Choroid plexus epithelial cell (primary cell): ENCODE measurements at regions not wholly inside any gene's neighbourhood (a gene's known extent, or its start where the extent isn't known, plus 50 kb on each side); places are given as distances from the start of the nearest gene placed in this dataset.
"Not testable (repeated sequence)": the region's sequence is repeated elsewhere in the genome, so short reads cannot be mapped to it uniquely, and the experiment has no call there.

Experiments used
- DNase-seq: peaks from one replicate; pipeline ENCODE4 v3.0.0-alpha.2; 2010; ENCODE audit warnings: low read depth
- H3K4me3 ChIP-seq: 2 replicates; pipeline ENCODE4 v1.5.1; 2011; ENCODE audit warnings: low read depth, mild to moderate bottlenecking, control low read depth, low read length, moderate library complexity
- TF ChIP-seq, protein P1 (sequence below): conservative IDR thresholded peaks from 2 replicates; pipeline ENCODE4 v1.5.1; 2011; ENCODE audit warnings: low read depth, mild to moderate bottlenecking, control low read depth, inconsistent platforms, low read length, moderate library complexity

DNA sequence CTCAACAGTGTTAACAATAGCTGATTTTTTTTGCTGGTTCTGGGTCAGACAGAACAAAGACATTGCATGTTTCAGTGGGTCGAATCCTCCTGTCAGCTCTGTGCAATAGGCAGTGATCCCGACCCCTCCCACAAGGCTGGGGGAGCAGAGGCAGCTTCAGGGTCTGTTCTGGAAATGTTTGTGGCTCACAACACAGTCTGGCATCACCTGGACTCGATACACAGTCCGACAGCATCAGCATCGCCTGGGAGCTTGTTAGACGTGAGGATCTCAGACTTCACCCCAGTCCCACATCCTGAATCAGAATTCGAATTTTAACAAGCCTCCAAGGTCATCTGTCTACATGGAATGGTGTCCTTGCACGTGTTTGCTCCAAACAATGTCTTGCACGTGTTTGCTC is 384.7 kb downstream of the IRX2 start:
- TF ChIP-seq, protein P1, sequence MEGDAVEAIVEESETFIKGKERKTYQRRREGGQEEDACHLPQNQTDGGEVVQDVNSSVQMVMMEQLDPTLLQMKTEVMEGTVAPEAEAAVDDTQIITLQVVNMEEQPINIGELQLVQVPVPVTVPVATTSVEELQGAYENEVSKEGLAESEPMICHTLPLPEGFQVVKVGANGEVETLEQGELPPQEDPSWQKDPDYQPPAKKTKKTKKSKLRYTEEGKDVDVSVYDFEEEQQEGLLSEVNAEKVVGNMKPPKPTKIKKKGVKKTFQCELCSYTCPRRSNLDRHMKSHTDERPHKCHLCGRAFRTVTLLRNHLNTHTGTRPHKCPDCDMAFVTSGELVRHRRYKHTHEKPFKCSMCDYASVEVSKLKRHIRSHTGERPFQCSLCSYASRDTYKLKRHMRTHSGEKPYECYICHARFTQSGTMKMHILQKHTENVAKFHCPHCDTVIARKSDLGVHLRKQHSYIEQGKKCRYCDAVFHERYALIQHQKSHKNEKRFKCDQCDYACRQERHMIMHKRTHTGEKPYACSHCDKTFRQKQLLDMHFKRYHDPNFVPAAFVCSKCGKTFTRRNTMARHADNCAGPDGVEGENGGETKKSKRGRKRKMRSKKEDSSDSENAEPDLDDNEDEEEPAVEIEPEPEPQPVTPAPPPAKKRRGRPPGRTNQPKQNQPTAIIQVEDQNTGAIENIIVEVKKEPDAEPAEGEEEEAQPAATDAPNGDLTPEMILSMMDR, result no peak
- H3K4me3 ChIP-seq, result no peak overlapping the region
- no peak for DNase-seq

DNA sequence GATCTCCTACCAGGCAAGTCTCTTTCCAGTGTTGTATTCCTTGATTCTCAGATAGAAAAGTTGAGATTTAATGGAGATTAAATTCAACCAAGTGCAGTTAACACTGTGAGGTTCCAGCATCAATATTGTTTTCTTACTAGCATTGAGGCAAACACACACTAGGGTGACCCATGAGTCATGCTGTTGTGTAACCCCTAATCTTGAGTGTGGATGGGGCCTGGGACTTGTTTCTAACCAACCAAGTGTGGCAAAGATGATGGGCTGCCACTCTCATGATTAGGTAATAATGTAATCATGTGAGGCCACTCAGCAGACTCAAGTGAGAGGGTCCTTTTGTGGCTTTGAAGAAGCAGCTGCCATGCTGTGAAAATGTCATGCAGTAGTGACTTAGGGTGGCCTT is 394.2 kb downstream of the IRX2 start:
- TF ChIP-seq, protein P1, result no peak
- no peak for DNase-seq
- H3K4me3 ChIP-seq, result no peak overlapping the region

DNA sequence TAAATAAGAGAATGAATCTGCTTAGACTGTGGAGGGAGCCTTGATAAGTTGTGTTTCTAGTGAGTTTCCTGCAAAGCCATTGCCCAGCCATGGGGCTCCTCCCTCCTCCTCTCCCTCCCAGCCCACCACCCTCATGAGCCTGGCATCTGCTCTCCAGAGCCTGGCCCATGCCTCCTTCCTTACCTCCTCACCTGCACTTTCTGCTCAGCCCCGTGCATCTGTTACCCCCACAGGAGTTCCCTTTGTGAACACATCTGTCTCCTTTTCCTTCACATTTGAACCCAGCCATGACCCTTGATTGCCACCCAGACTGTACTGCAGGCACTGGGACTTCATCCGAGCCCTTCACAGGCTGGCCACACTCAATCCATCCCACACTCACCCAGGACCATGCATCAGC is 395.6 kb downstream of the IRX2 start:
- DNase-seq, result no peak
- TF ChIP-seq, protein P1, result no peak
- no peak overlapping the region for H3K4me3 ChIP-seq

DNA sequence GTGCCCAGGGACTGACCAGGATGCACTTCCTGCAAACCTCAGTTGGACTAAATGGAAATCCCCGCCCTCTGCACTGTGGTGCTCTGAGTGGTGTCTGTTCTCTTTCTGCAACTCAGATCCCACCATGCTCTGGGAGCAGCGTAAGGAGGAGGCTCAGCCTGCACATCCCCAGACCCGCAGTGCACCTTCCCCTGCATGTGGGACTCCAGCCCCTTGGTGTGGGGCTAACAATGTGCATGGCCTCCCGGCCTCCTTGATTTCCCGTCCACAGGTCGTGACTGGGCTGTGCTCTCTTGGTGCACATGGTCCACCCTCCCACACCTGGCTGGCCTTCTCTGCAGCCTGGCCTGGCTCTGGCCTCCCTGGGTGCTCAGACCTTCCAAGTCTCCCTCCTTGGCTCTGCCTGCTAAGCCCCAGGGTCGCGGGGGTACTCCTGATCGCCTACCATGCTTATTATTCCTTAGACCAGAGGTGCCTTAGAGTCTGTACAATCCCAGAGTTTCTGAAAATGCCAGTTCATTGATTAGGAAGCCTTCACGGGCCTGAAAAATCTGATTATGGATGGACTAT is 397.5 kb downstream of the IRX2 start:
- DNase-seq, result no peak
- H3K4me3 ChIP-seq, result no peak overlapping the region
- TF ChIP-seq, protein P1, result no peak

DNA sequence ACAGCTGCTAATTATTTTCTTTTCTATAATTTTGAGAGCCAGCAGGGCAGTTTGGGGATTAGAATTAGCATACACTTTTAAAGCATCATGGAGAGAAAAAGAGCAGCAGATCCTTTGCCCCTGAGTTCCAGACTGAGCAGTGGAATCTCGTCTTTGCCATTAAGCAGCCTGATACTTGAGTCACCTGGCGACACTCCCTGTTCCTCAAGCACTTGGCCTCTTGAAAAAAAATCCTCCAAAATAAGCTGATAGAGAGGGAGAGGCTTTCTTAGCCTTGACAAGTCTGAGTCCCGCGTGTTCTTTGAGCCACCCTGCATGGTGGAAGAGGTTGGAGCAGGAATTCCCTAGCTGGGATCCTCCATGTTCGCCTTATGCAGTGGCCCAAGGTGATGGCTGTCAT is 398.3 kb downstream of the IRX2 start:
- DNase-seq, result no peak
- H3K4me3 ChIP-seq, result no peak overlapping the region
- TF ChIP-seq, protein P1, result no peak

DNA sequence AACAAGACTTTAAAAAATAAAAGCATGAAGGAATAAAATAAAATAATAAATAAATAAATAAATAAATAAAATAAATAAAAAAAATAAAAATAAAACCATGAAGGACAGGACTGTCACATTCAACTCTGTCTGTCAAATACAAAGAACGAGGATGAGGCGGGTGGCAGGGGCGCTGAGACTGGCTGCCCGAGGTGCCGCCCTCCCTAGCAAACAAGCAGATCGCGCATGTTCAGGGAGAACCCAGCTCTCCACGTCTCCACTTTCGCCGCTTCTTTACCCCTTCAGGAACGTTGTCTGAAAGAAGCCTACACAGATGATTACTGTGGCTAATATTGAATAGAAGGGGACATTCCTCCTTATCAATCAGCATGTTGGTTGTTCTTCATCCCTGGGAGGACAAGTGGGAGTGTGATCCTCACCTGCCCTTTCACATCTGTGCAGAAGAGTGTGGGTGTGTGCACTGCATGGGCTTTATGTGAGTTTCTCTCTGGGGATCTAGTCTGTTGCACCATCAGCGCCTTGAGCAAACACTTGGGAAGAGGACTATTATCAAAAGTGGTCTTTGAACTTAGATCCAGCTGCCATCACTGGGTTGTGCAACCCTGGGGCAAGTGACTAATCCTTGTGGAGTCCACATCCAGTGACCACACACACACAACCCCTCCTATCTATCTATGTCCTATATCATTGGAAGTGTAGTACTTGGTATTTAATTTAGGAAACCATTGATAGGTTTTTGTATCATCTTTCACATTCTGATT is 399.2 kb downstream of the IRX2 start:
- TF ChIP-seq, protein P1, result no peak
- DNase-seq, result no peak
- H3K4me3 ChIP-seq, result no peak overlapping the region

DNA sequence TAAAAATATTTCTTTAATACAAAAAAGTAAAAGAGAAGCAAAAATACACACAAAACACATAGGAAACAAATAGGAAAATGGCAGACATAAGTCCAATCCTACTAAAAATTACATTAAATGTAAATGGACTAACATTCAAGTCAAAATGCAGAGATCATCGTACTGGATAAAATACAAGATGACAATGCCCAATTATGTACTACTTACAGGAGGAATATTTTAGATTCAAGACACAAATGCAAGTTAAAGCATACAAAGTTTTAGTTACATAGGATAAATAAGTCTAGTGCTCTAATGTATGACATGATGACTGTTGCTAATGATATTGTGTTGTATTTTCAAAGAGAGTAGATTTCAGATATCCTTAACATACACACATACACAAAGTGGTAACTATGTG is 401.7 kb downstream of the IRX2 start:
- not testable (repeated sequence) for H3K4me3 ChIP-seq, DNase-seq
